ENCODE measurements at regions not wholly inside any gene's neighbourhood (a gene's known extent, or its start where the extent isn't known, plus 50 kb on each side); places are given as distances from the start of the nearest gene placed in this dataset.

DNA sequence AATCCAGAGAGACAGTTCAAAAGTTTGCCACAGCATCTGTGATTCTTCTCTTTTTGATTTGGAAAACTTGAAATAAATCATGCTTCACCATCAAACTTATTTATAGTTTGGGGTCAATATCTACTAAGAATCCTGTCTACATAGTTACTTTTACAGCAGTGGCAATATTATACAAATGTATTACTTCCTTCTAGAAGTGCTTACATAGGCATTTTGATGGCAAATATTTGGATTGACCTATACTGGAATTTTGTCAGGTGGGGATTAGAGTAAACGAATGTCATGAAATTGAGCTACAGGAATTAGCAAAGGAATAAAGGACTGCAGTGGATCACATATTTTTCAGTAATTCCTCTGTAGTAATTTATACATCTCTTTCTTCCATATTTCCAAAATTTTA, 1885.5 kb upstream of the ADGRL3 start:
- H3K9me3 ChIP-seq = no peaks in the 10 kb centered on the region
- H3K36me3 ChIP-seq = no peaks in the 10 kb centered on the region
- no peaks in the 10 kb centered on the region for H3K27me3 ChIP-seq
- no peak overlapping the region for H3K4me3 ChIP-seq
- 48% methylated on average over 1 of the region's 1 CpG for WGBS
- no peak for DNase-seq (ENCODE audit: low spot score in 2 of 2)
- no peak for TF ChIP-seq EP300 (IDR thresholded peaks at IDR 0.05)
- no peak for TF ChIP-seq POLR2AphosphoS5 (IDR thresholded peaks at IDR 0.05)
- TF ChIP-seq, protein P1, sequence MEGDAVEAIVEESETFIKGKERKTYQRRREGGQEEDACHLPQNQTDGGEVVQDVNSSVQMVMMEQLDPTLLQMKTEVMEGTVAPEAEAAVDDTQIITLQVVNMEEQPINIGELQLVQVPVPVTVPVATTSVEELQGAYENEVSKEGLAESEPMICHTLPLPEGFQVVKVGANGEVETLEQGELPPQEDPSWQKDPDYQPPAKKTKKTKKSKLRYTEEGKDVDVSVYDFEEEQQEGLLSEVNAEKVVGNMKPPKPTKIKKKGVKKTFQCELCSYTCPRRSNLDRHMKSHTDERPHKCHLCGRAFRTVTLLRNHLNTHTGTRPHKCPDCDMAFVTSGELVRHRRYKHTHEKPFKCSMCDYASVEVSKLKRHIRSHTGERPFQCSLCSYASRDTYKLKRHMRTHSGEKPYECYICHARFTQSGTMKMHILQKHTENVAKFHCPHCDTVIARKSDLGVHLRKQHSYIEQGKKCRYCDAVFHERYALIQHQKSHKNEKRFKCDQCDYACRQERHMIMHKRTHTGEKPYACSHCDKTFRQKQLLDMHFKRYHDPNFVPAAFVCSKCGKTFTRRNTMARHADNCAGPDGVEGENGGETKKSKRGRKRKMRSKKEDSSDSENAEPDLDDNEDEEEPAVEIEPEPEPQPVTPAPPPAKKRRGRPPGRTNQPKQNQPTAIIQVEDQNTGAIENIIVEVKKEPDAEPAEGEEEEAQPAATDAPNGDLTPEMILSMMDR (IDR thresholded peaks at IDR 0.05) = no peak
- TF ChIP-seq POLR2A (IDR thresholded peaks at IDR 0.05) = no peak
- H3K27ac ChIP-seq = no peak overlapping the region
- no peaks in the 10 kb centered on the region for H3K4me1 ChIP-seq

- TF ChIP-seq POLR2AphosphoS5 (IDR thresholded peaks at IDR 0.05) = no peak
- TF ChIP-seq, protein P1 (IDR thresholded peaks at IDR 0.05) = no peak
- TF ChIP-seq POLR2A (IDR thresholded peaks at IDR 0.05) = no peak
- TF ChIP-seq EP300 (IDR thresholded peaks at IDR 0.05) = no peak
- Histone ChIP-seq H3K9me3 (no peaks in the 10 kb centered on the region), H3K4me3 (no peak overlapping the region), H3K27me3 (no peaks in the 10 kb centered on the region), H3K4me1 (no peaks in the 10 kb centered on the region), H3K27ac (no peak overlapping the region), H3K36me3 (no peaks in the 10 kb centered on the region)
- no peak for DNase-seq (ENCODE audit: low spot score in 2 of 2)
These were observed 1860.5 kb upstream of the ADGRL3 start for GRCh38 chr4:59339631-59340030.

- Histone ChIP-seq H3K4me3 (no peak overlapping the region), H3K27ac (no peak overlapping the region), H3K4me1 (no peaks in the 10 kb centered on the region), H3K9me3 (no peaks in the 10 kb centered on the region), H3K27me3 (no peaks in the 10 kb centered on the region), H3K36me3 (no peaks in the 10 kb centered on the region)
- no peak for TF ChIP-seq POLR2A (IDR thresholded peaks at IDR 0.05)
- no peak for TF ChIP-seq EP300 (IDR thresholded peaks at IDR 0.05)
- TF ChIP-seq POLR2AphosphoS5 (IDR thresholded peaks at IDR 0.05) = no peak
- TF ChIP-seq, protein P1 (IDR thresholded peaks at IDR 0.05) = no peak
- DNase-seq (ENCODE audit: low spot score in 2 of 2) = no peak
These were observed 1858.6 kb upstream of the ADGRL3 start for GRCh38 chr4:59341506-59341905.

DNA sequence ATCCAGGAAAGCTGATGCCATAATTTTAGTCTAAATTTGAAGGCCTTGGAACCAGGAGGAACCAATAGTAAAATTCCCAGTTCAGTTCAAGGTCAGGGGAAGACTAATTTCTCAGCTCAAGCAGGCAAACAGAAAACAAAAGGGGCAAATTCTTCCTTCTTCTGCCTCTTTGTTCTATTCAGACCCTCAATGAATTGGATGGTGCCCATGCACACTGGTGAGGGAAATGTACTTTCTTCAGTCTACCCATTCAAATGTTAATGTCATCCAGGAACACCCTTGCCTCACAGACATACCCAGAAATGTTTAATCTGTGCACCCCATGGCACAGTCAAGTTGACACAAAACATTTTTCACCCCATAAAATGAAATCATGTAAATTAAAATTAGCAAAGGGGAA, 1851.2 kb upstream of the ADGRL3 start:
- no peak for TF ChIP-seq POLR2AphosphoS5 (IDR thresholded peaks at IDR 0.05)
- TF ChIP-seq EP300 (IDR thresholded peaks at IDR 0.05) = no peak
- TF ChIP-seq, protein P1 (IDR thresholded peaks at IDR 0.05) = no peak
- no peak for TF ChIP-seq POLR2A (IDR thresholded peaks at IDR 0.05)

DNA sequence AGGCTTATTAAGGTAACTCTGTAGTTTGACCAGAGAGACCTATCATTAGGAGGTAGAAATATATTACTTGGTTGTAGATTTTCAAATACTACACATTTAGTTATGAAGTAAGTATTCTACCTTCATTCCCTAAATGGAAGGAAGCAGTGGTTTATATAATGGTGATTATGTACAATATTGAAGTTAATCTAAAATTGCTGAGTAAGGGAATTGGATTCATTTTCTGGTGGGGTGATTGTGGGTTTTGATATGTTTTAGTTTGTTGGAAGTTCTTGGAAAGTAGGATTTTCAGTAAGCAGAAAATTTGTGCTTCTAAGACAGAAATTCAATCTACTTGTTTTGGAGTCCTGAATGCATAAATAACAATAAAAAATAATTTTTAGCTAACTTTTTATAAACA, 1830.9 kb upstream of the ADGRL3 start:
- H3K27me3 ChIP-seq = no peaks in the 10 kb centered on the region
- no peak for DNase-seq (ENCODE audit: low spot score in 2 of 2)
- no peaks in the 10 kb centered on the region for H3K36me3 ChIP-seq
- no peak overlapping the region for H3K27ac ChIP-seq
- H3K9me3 ChIP-seq = no peaks in the 10 kb centered on the region
- H3K4me1 ChIP-seq = no peaks in the 10 kb centered on the region
- TF ChIP-seq POLR2A (IDR thresholded peaks at IDR 0.05) (no peak), EP300 (IDR thresholded peaks at IDR 0.05) (no peak), POLR2AphosphoS5 (IDR thresholded peaks at IDR 0.05) (no peak)
- TF ChIP-seq, protein P1 (IDR thresholded peaks at IDR 0.05) = no peak
- no peak overlapping the region for H3K4me3 ChIP-seq

More for the DNA sequence above, 1851.2 kb upstream of the ADGRL3 start:
- Histone ChIP-seq H3K27ac (no peak overlapping the region), H3K4me3 (no peak overlapping the region), H3K4me1 (no peaks in the 10 kb centered on the region), H3K27me3 (no peaks in the 10 kb centered on the region), H3K9me3 (no peaks in the 10 kb centered on the region), H3K36me3 (no peaks in the 10 kb centered on the region)
- DNase-seq (ENCODE audit: low spot score in 2 of 2) = no peak
